GDM1 (cell line): ENCODE measurements at regions not wholly inside any gene's neighbourhood (a gene's known extent, or its start where the extent isn't known, plus 50 kb on each side); places are given as distances from the start of the nearest gene placed in this dataset.
"Not testable (repeated sequence)": the region's sequence is repeated elsewhere in the genome, so short reads cannot be mapped to it uniquely, and the experiment has no call there.

Experiments used
- DNase-seq: peaks from one replicate; lab custom pipeline; 2025; lab: John Stamatoyannopoulos, UW

DNA sequence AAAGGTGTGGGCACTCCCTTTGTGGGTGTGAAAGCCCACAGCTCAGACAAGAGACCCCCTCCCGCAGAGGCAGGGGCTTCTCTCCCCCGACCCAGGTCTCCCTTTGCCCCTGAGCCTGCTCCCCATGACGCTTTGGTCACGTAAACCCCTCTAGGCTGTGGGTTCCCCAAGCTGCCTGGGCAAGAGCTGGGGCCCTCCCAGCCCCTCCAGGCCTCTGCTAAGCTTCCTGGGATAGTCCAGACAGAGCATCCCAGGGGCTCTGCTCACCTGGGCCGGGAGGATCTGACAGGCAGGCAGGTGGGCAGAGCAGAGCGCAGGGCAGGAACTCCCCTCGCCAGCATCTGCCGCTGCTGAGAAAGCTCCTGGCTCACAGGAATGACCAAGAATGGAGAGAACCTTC lies 177.3 kb downstream of the BANP start:
- DNase-seq = no peak

DNA sequence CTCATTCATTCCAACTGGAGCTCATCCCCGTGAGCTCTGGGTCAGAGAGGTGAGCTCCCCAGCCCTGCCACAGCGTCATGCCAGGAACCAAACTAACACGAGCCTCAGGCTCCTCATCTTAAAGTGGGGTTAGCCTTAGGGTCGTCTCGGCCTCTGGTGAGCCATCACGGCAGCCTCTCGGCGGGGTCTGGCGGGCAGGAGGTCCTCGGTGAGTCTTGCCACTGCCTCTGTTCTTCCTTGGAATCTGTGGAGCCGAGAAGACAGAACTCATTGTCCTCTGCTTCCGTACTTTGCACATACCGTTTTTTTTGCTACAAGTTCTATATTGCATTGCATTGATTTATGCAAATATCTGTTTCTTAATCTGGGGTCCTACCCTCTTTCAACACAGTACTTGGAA lies 177.9 kb downstream of the BANP start:
- DNase-seq = not testable (repeated sequence)

DNA sequence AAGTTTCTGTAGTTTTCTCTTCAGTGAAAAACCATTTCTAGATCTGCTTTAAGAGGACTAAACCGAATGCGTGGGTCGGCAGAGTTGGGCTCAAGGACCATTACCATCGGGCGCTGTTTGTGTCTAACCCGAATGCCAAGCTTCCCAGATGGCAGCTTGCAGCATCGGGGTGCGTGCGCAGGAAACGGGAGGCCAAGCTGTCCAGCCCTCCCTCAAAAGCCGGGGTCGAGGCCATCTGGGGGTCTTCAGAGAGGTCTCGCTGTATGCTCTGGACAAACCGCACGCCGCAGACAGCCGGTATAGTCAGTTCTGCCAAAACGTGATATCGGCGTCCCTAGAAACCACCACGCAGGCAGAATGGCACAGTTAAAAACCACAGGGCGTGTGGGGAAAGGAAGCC lies 178.8 kb downstream of the BANP start:
- DNase-seq = no peak

DNA sequence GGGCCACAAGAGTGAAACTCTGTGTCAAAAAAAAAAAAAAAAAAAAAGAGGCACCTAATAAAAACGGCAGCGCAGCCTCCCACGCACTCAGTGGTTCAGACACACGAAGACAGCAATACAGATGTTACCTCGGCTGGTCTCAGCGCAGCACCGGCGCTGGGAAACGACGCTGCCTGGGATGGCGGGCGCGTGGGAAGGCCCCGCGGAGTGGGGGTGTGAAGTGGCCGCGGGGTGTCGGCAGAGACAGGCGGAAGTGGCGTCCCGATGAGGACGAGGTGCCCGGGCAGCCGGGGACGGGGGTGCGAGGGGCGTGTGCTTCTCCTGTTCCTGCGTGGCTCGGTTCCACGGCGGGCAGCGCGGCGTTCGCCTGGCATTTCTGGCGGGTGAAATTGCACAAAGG lies 179.4 kb downstream of the BANP start:
- DNase-seq = no peak

DNA sequence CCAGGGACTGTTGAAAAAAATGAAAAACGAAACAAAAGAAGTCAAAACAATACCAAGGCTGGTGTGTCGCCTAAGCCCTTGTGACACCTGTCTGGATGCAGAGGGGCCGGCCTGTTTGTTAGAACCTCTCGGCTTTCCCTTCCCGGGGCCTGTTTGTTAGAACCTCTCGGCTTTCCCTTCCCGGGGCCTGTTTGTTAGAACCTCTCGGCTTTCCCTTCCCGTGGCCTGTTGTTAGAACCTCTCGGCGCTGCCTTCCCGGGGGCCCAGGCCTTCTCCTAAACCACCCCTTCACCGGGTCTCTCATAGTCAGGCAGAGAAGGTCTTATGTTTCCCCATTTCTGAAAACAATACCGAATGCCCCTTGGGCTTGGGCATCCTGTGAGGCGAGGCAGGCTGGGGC lies 180.0 kb downstream of the BANP start:
- no peak for DNase-seq

DNA sequence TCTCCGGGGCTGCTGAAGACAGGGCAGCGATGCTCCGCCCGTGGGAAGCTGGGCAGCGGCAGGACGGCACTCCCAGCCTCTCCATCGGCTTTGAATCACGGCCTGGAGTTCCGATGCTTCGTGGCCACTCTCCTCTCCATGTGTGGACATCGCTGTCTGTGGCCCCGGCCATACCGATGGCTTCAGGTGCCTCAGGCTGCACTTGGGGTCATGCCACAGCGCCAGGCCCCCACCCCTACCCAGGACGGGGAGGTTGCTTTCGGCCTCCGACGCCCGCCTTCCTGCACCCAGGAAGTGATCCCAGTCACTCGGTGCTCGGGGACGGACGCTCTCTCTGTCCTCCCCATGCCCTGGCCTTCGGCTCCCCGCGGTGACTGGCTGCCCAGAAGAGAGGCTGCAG lies 180.7 kb downstream of the BANP start:
- no peak for DNase-seq

DNA sequence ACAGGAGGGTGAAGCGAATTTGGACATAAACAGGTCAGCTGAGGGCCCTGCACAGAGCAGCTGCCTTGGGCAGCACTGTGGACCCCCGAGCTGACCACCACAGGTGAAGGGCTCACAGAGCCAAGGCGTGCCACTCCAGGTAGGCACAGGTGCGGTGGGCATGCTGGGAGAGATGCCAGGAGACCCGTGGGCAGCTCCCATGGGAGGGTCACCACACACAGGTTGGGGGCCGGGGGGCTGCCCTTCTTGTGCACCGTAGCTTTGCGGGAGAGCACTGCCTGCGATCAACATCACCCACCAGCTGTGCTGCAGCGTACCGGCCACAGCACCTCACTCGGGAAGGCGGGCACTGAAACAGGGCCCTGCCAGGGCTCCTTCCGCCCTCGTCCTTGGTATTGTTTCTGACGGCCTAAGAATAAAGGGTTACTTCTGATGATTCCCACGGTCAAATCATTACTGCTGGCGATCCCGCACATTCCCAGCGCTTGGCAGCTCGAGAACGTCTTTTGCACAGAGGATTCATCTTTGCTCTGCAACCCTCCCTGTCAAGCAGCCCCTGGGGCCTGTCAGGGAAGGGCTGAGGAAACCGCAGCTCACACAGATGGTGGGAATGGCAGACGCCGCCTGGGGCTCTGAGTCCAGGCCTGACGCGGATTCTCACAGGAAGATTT lies 181.7 kb downstream of the BANP start:
- DNase-seq = no peak

DNA sequence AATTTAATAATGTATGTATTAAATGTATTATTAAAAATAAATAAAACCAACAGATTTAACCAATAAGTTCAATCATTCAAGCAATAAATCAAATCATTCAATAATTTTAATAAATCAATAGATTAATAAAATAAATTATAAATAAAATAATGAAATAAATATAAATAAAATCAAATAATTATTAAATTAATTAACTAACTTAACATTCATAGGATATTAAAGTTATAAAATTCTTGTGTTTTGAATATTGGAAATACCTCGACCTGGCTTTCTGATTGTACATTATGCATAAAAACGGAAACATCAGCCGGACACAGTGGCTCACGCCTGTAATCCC lies 182.2 kb downstream of the BANP start:
- DNase-seq = no peak

DNA sequence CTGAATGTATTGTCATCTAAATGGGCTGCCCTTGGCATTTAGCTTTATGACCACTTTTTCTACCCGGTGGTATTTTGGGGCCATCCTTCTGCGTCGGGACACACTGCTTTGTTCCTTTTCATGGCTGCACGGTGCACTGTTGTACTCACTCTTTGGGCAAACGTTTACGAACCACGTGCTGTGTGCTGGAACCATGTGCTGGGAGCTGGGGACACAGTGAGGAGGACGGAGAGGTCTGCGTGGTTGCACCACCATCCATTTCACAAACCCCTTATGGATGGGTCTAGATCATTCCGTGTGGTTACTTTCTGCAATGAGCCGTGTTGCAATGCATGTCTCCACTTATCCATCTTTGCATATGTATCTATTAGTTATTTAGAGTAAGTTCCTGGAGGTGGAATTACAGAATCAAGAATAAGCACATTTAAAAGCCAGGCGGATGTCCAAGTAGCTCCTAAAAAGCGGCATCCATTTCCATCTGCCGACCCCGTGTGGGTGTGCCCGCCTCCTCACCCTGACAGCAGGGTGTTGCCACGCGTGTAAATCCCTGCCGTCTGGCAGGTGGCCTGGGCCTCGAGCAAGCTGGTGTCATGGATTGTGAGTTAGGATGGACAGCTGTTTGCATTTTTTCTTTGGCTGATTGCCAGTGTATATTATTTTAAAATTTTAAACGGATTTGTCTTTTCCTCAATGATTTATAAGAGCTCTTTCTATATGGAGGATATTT lies 183.1 kb downstream of the BANP start:
- DNase-seq = not testable (repeated sequence)

DNA sequence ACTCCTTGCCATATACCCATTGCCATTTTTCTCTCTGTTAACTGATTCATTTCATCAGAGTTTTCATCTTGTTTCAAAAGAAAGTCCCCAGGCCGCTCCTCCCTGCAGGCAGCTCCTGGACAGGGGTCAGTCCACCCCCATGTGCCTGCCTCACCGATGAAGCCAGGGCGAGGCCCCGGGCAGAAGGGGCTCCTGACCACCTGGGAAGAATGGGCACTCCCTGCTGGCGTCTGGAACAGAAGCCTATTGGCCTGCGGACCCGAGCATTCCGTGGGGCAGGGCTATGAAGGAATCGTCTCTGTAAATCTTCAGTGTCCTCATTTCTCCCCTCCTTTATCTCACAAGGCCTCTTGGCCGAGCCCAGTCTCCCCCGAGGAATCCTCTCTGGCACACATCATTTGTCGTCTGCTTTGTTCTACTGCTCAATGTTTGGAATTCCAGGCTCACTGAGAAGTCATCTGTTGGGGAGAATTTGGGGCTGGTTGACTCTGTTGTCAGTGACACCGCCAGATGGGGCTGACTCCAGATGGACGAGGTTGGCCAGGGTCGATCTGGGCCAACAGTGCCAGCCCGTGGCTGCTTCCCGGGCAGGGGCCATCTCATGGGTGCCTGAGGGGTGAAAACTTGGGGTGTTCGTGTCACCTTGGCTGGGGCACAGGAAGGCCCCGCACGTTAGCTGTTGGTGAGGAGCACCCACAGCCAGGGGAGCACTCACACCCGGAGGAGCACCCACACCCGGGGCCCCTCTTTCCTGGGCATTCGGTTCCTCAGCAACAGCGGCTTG lies 183.9 kb downstream of the BANP start:
- not testable (repeated sequence) for DNase-seq

DNA sequence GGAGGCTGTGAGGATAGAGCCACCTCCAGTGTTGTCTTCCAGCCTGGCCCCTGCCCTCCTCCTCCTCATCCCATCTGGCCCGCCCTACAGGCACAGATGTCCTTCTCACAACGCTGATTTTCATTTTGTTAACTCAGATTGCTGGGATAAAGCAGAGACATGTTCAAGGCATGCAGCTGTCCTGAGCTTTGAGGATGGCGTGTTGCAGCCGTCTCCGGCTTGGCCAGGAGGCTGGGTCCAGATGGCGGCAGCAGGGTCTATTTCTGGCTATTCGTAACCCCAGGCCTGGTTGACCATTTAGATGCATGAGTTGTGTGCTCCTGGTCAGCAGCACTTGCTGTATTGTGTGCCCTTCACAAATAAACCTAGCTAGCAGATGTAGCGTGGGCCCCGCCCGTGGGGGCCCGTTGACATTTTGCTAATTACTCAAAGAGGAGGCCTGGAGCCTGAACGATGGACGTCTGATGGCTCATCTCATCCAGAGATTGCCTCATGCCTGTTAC lies 185.0 kb downstream of the BANP start:
- not testable (repeated sequence) for DNase-seq

DNA sequence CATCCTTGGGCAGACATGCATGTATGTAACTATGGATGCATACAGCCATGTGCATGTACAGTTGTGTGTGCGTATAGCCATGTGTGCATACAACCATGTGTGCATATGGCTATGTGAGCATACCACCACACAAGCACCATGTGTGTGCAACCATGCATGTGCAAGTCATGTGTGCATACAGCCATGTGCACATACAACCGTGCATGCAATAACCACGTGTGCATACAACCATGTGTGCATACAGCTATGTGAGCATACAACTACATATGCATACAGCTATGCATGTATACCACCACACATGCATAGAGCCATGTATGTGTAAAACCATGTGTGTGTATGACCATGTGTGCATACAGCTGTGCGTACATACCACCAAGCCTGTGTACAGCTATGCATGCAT lies 185.7 kb downstream of the BANP start:
- not testable (repeated sequence) for DNase-seq

DNA sequence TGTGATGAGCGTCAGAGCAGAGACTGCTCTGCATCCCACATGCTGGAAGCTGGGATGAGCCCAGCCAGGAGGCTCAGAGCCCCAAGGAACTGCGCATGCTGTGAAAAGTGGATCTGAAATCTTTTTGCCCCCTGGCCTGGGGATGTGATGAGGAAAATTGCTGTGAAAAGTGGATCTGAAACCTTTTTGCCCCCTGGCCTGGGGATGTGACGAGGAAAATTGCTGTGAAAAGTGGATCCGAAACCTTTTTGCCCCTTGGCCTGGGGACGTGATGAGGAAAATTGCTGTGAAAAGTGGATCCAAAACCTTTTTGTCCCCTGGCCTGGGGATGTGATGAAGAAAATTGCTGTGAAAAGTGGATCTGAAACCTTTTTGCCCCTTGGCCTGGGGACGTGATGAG lies 187.9 kb downstream of the BANP start:
- not testable (repeated sequence) for DNase-seq

DNA sequence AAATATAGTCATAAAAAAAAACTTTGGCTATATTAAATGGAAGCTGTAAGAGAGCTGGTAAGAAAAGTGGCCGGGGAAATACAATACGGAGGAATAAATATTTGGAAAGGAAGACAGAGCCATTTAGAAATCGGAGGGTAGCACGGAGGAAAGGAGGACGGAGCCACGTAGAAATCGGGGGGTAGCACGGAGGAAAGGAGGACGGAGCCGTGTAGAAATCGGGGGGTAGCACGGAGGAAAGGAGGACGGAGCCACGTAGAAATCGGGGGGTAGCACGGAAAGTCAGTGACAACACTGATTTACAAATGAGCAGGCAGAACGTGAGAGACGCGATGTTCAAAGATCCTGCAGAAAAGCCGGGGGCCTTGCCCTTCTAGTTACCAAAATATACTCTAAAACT lies 189.0 kb downstream of the BANP start:
- DNase-seq = not testable (repeated sequence)

DNA sequence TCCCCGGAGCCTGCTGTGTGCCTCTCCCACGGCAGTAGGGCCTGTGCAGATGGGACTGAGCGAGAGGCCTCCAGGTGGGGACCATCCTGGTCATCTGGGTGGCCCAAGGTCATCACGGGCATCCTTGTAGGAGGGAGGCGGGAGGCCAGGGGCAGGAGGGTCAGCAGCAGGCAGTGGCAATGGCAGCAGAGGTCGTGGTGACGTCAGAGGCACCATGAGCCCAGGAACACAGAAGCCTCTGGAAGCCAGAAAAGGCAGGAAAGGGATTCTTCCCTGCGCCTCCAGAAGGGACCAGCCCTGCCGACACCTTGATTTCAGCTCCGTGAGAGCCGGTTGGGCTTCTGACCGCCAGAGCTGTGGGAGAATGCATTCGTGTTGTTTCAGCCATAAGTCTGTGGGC lies 190.3 kb downstream of the BANP start:
- no peak for DNase-seq

DNA sequence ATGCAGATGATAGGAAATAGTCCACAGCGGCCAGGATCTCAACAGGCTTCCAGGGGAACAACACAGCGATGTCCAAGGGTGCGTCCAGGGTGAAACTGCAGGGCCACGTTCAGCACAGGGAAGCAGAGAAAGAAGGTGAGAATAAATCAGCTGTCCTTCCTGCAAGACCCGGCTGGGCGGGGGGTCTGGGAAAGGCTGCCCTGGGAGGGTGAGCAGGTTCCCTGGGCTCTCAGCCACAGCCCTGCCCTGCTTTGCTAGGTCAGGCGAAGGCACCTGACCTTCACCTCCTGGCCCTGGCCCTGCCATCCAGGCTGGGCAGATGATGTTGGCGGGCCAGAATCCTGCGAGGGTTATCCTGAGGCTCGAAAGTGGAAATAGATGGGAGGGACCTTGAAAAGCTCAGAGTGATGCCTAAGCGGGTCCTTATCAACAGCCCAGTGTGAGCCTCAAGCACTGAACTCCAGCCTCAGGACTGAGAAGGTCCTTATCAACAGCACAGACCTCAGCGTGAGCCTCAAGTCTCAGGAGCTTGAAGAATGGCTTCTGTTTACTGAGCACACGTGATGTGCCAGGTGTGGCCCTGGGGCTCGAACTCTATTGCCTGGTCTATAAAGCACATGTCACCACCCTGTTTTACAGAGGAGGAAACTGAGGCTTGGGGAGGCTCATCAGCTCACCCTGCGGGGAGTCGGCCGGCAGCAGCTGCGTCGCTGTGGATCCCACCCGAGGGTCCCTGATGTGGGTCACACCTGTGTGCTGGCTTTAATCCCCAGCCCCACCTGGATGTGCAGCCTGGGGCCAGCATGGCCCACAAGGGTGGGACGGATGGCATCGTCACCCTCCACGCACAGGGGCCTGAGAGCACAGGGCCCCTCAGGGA lies 191.1 kb downstream of the BANP start:
- not testable (repeated sequence) for DNase-seq

DNA sequence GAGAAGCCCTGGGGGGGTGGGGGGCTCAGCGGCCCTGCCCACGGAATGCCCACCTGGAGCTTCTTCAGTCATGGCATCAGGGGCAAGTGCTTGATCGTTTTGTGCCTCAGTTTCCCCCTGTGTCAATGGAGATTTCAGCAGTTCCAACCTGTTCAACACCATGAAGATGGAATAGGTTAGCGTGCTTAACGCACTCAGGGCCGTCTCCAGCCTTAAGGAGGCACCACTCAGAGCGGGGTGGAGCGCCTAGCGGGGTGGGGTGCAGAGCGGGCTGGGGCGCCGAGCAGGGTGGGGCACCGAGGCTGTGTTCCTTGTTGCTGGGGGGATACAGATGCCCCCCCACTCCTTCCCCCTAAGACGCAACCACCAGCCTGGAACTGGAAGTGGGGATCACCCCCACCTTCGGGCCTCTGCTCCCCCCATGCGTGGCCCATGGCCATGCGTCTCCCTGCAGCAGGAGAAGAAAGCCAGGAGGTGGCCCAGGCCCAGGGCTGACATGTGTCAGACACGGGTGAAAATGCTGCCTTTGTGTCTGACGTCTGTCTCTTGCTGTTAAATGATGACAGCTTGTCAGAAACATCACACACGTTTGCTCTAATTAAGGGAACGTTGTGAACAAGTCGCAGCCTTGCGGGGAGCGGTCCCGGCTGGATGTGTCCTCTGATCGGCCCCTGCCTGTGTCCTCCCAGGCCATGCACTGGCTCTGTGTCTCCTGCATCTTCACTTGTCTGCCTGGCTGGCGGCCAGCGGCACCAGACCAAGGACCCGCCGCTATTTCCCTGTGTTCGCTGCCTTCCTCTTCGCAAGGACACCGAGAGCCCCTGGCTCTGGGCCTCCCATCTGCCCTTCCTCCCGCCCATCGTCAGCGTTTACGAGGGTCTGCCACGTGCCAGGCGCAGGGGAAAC lies 192.1 kb downstream of the BANP start:
- DNase-seq = not testable (repeated sequence)

DNA sequence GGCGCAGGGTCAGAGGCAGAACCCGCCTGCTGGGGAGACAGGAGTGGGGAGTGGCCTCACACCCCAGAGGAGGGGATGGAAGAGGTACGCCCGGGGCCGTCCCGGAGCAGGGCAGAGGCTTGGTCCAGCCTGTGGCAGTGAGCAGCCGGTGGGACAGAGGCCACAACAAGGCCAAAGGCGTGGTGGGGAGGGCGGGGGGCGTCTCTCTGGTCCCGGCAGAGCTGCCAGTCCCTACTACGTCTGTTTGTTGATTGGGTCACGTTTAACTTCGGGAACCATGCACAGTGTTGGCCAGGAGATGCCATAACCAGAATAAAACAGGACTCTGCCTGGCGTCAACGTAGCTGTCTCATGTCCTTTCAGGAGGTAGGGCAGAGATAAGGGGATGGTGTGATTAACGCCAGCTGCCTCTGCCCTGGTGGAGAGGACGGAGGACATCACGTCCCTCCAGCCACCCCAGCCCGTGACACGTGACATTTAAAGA lies 192.8 kb downstream of the BANP start:
- no peak for DNase-seq

DNA sequence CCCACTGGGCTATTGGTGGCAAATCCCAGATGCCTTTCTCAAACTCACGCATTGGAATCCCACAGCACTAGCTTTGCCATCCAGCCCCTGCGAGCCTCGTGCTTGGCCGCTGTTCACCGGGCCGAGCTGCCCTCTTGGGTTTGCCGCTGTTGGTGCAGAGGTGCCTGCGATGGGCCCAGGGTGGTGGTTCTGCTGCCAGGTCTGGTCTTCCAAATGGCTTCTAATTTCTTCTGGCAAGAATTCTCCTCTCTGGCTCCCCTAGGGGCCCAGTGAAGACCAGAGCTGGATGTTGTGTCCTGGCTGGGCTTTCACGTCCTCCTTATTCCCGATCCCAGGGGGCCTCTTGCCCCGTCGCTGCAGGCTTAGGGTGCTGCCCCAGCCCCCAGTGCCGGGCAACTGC lies 194.1 kb downstream of the BANP start:
- DNase-seq = not testable (repeated sequence)

DNA sequence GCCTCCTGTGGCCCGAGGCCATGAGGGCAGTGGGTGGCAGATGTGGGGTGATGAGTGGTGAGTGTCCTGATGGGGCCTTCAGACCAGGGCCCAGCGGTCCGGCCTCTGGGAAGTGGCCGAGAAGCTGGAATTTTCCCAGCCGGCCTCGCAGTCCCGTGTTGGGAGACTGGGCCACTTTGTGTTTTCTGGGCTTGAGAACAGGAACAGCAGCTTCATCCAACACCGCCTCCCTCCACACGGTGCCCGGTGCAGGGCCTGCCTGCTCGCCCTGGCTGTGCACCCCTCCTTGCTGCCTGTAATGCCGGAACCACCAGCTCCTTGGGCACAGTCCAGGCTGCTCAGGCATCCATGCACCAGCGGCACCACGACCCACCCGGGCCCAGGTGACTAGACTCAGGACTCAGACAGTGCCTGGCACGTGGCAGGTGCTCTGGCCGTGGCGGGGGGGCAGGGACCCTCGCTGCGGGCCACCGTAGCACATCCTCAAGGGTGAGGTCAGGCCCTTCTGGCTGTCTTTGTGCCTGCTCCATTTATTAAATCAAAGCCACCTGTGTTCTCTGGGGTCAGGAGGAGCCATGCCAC lies 194.7 kb downstream of the BANP start:
- DNase-seq = not testable (repeated sequence)
